ENCODE measurements at regions not wholly inside any gene's neighbourhood (a gene's known extent, or its start where the extent isn't known, plus 50 kb on each side); places are given as distances from the start of the nearest gene placed in this dataset.

DNA sequence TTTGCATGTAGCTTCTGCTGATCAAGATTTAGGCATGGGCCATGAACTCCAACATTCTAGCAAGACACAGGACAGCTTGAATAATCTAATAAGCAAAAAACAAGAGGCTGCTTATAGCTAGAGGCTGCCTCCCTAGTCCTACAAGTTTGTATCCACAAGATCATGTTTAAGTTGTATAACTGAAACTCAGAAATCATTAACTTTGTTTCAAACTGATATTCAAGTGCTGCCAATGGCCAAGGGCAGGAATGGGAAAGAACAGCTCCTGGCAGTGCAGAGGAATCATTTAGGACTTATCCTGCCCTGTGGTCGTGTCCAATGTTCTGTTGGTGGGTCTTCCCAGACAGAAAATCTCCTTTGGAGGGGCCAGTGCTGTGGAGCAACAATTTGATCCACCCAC lies 209.6 kb upstream of the DDI1 start:
- TF ChIP-seq, protein P1, sequence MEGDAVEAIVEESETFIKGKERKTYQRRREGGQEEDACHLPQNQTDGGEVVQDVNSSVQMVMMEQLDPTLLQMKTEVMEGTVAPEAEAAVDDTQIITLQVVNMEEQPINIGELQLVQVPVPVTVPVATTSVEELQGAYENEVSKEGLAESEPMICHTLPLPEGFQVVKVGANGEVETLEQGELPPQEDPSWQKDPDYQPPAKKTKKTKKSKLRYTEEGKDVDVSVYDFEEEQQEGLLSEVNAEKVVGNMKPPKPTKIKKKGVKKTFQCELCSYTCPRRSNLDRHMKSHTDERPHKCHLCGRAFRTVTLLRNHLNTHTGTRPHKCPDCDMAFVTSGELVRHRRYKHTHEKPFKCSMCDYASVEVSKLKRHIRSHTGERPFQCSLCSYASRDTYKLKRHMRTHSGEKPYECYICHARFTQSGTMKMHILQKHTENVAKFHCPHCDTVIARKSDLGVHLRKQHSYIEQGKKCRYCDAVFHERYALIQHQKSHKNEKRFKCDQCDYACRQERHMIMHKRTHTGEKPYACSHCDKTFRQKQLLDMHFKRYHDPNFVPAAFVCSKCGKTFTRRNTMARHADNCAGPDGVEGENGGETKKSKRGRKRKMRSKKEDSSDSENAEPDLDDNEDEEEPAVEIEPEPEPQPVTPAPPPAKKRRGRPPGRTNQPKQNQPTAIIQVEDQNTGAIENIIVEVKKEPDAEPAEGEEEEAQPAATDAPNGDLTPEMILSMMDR (IDR thresholded peaks at IDR 0.05; ENCODE audit: poor library complexity) = no peak
- TF ChIP-seq EZH2 (IDR thresholded peaks at IDR 0.05; ENCODE audit: borderline replicate concordance) (no peak), EZH2phosphoT487 (IDR thresholded peaks at IDR 0.05; ENCODE audit: low read depth, severe bottlenecking, unreplicated experiment) (no peak)
- no peak overlapping the region for H3K27ac ChIP-seq
- no peaks in the 10 kb centered on the region for H3K9me2 ChIP-seq (replicated peaks; ENCODE audit: insufficient read depth)
- no peaks in the 10 kb centered on the region for H3K4me1 ChIP-seq (ENCODE audit: insufficient read depth)
- no peaks in the 10 kb centered on the region for H3K9me3 ChIP-seq (ENCODE audit: low read depth)
- H3K27me3 ChIP-seq = no peaks in the 10 kb centered on the region
- no peak for DNase-seq (ENCODE audit: low spot score)
- H4K20me1 ChIP-seq (ENCODE audit: insufficient read depth, poor library complexity, severe bottlenecking) = no peaks in the 10 kb centered on the region
- H3K4me2 ChIP-seq = no peak overlapping the region
- no peak overlapping the region for H2AFZ ChIP-seq
- no peaks in the 10 kb centered on the region for H3K36me3 ChIP-seq (replicated peaks; ENCODE audit: insufficient read depth, low read depth)
- H3K4me3 ChIP-seq = no peak overlapping the region
- no peaks in the 10 kb centered on the region for H3K79me2 ChIP-seq
- WGBS (ENCODE audit: low lambda C conversion rate, missing lambda C conversion rate) = 48% methylated on average over 1 of the region's 1 CpG

DNA sequence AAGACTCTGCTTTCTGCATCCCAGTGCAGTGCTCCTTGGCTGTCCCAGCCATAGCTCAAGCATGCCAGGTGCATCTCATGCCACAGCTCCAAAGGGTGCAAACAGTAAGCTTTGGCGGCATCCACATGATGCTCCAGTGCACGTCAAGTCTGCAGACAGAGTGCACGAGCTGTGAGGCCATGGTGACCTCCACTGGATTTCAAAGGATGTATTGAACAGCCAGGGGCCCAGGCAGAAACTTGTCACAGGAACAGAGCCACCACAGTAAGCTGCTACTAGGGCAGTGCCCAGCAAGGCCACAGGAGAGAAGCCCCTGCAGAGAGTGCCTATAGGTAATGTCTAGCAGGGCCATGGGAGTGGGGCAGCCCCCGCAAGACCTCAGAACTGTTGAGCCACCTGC lies 206.8 kb upstream of the DDI1 start:
- no peaks in the 10 kb centered on the region for H3K27me3 ChIP-seq
- no peak for DNase-seq (ENCODE audit: low spot score)
- H4K20me1 ChIP-seq (ENCODE audit: insufficient read depth, poor library complexity, severe bottlenecking) = no peaks in the 10 kb centered on the region
- no peak overlapping the region for H3K27ac ChIP-seq
- H3K9me2 ChIP-seq (replicated peaks; ENCODE audit: insufficient read depth) = no peaks in the 10 kb centered on the region
- no peaks in the 10 kb centered on the region for H3K36me3 ChIP-seq (replicated peaks; ENCODE audit: insufficient read depth, low read depth)
- no peak overlapping the region for H3K4me3 ChIP-seq
- 96% methylated on average over 4 of the region's 4 CpGs for WGBS (ENCODE audit: low lambda C conversion rate, missing lambda C conversion rate)
- no peak overlapping the region for H2AFZ ChIP-seq
- H3K4me1 ChIP-seq (ENCODE audit: insufficient read depth) = no peaks in the 10 kb centered on the region
- H3K79me2 ChIP-seq = no peaks in the 10 kb centered on the region
- no peak for TF ChIP-seq EZH2 (IDR thresholded peaks at IDR 0.05; ENCODE audit: borderline replicate concordance)
- TF ChIP-seq, protein P1 (IDR thresholded peaks at IDR 0.05; ENCODE audit: poor library complexity) = no peak
- TF ChIP-seq EZH2phosphoT487 (IDR thresholded peaks at IDR 0.05; ENCODE audit: low read depth, severe bottlenecking, unreplicated experiment) = no peak
- H3K4me2 ChIP-seq = no peak overlapping the region
- H3K9me3 ChIP-seq (ENCODE audit: low read depth) = no peaks in the 10 kb centered on the region

DNA sequence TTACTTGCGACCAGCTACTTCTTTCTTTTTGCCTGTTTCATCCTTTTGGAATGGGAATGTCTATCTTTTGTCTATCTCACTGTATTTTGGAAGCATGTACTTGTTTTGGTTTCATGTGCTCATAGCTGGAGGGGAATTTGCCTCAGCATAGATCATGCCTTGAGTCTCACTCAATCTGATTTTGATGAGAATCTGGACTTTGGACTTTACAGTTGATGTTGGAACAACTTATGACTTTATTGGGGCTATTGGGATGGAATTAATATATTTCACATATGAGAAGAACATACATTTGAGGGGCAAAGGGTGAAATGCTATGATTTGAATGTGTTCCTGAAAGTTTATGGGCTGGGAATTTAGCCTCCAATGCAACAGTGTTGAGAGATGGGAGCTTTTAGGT lies 206.2 kb upstream of the DDI1 start:
- Histone ChIP-seq H3K27ac (no peak overlapping the region), H3K27me3 (no peaks in the 10 kb centered on the region), H3K4me3 (no peak overlapping the region), H2AFZ (no peak overlapping the region), H3K9me3 (ENCODE audit: low read depth) (no peaks in the 10 kb centered on the region), H3K9me2 (replicated peaks; ENCODE audit: insufficient read depth) (no peaks in the 10 kb centered on the region), H3K4me2 (no peak overlapping the region), H3K36me3 (replicated peaks; ENCODE audit: insufficient read depth, low read depth) (no peaks in the 10 kb centered on the region), H3K79me2 (no peaks in the 10 kb centered on the region), H3K4me1 (ENCODE audit: insufficient read depth) (no peaks in the 10 kb centered on the region), H4K20me1 (ENCODE audit: insufficient read depth, poor library complexity, severe bottlenecking) (no peaks in the 10 kb centered on the region)
- TF ChIP-seq, protein P1 (IDR thresholded peaks at IDR 0.05; ENCODE audit: poor library complexity) = no peak
- no peak for TF ChIP-seq EZH2phosphoT487 (IDR thresholded peaks at IDR 0.05; ENCODE audit: low read depth, severe bottlenecking, unreplicated experiment)
- TF ChIP-seq EZH2 (IDR thresholded peaks at IDR 0.05; ENCODE audit: borderline replicate concordance) = no peak
- 50% methylated on average over 1 of the region's 1 CpG for WGBS (ENCODE audit: low lambda C conversion rate, missing lambda C conversion rate)
- DNase-seq (ENCODE audit: low spot score) = no peak

DNA sequence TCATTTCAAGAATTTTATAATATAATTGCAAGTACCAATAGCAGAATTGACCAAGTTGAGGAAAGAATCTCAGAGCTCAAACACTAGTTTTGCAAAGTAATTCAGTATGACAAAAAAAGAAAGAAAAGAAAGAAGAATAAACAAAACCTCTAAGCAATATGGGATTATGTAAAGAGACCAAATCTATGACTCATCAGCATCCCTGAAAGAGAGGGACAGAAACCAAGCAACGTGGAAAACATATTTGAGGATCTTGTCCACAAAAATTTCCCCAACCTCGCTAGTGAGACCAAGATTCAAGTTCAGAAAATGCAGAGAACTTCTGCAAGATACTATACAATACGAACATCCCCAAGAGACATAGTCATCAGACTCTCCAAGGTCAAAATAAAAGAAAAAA lies 203.7 kb upstream of the DDI1 start:
- H3K36me3 ChIP-seq (replicated peaks; ENCODE audit: insufficient read depth, low read depth) = no peaks in the 10 kb centered on the region
- H3K9me2 ChIP-seq (replicated peaks; ENCODE audit: insufficient read depth) = no peaks in the 10 kb centered on the region
- no peak for DNase-seq (ENCODE audit: low spot score)
- H3K27me3 ChIP-seq = no peaks in the 10 kb centered on the region
- H3K9me3 ChIP-seq (ENCODE audit: low read depth) = no peaks in the 10 kb centered on the region
- no peak overlapping the region for H2AFZ ChIP-seq
- no peaks in the 10 kb centered on the region for H4K20me1 ChIP-seq (ENCODE audit: insufficient read depth, poor library complexity, severe bottlenecking)
- TF ChIP-seq, protein P1 (IDR thresholded peaks at IDR 0.05; ENCODE audit: poor library complexity) = no peak
- TF ChIP-seq EZH2phosphoT487 (IDR thresholded peaks at IDR 0.05; ENCODE audit: low read depth, severe bottlenecking, unreplicated experiment) (no peak), EZH2 (IDR thresholded peaks at IDR 0.05; ENCODE audit: borderline replicate concordance) (no peak)
- no peaks in the 10 kb centered on the region for H3K4me1 ChIP-seq (ENCODE audit: insufficient read depth)
- no peak overlapping the region for H3K27ac ChIP-seq
- no peak overlapping the region for H3K4me2 ChIP-seq
- 82% methylated on average over 3 of the region's 3 CpGs for WGBS (ENCODE audit: low lambda C conversion rate, missing lambda C conversion rate)
- no peak overlapping the region for H3K4me3 ChIP-seq
- H3K79me2 ChIP-seq = no peaks in the 10 kb centered on the region
